GM12878 (cell line): ENCODE measurements at regions not wholly inside any gene's neighbourhood (a gene's known extent, or its start where the extent isn't known, plus 50 kb on each side); places are given as distances from the start of the nearest gene placed in this dataset.

Experiments
- ATAC-seq: fragments of 200-7000 bp; cut with Tn5 transposase; 3 replicates; pipeline ENCODE4 v1.9.1; 2020; ENCODE audit warnings: mild to moderate bottlenecking, moderate library complexity
- BruUV-seq: library from RNA; stranded (reverse); fragments of 400-500 nt; replicated peaks from 2 replicates; lab custom pipeline; 2021; lab: Mats Ljungman, UMichigan
- CTCF ChIA-PET: fragments of 300-600 bp; sonication (Branson Sonifier 250); formaldehyde crosslinking; extraction: SDS; loops from one replicate; lab custom pipeline; 2021; ENCODE audit warnings: inconsistent platforms; lab: Yijun Ruan, JAX
- POLR2A ChIA-PET: fragments of 350-600 bp; formaldehyde crosslinking; extraction: SDS; loops from one replicate; lab custom pipeline; 2021; ENCODE audit warnings: inconsistent platforms; lab: Charles Lee
- RAD21 ChIA-PET: fragments of 300-600 bp; sonication (Branson Sonifier 250); formaldehyde crosslinking; loops from one replicate; lab custom pipeline; 2023; ENCODE audit warnings: antibody characterized with exemption; ENCODE audit not compliant: unreplicated experiment; lab: Charles Lee
- SMC1A ChIA-PET: fragments of 300-600 bp; sonication (Branson Sonifier 250); formaldehyde crosslinking; loops from one replicate; lab custom pipeline; 2023; ENCODE audit not compliant: unreplicated experiment, uncharacterized antibody; lab: Charles Lee
- DNase-seq: peaks from one replicate; pipeline ENCODE4 v3.0.0-alpha.2; 2011; ENCODE audit warnings: low read depth, low spot score
- FAIRE-seq: peaks from 3 replicates; lab custom pipeline; 2011; peaks lifted over from hg19 to GRCh38; lab: Jason Lieb, UNC
- H2AFZ ChIP-seq: 2 replicates; pipeline ENCODE4 v1.6.0; 2011; ENCODE audit warnings: low read depth, low read length, control low read depth; ENCODE audit not compliant: control insufficient read depth
- H3K27ac ChIP-seq: 2 replicates; pipeline ENCODE4 v1.5.1; 2011; ENCODE audit warnings: control low read depth; ENCODE audit not compliant: control insufficient read depth, insufficient read depth
- H3K27me3 ChIP-seq, 2 experiments: replicated peaks in 1 of 2; 2 replicates each; pipeline versions ENCODE4 v1.6.0 to v1.6.1; 2011; ENCODE audit warnings: low read length in 1 of 2; ENCODE audit not compliant: control insufficient read depth in 2 of 2, insufficient read depth in 2 of 2
- H3K36me3 ChIP-seq, 2 experiments: 2 replicates each; pipeline ENCODE4 v1.5.1; 2011; ENCODE audit warnings: low read length in 1 of 2; ENCODE audit not compliant: control insufficient read depth in 2 of 2, insufficient read depth in 2 of 2
- H3K4me1 ChIP-seq: 2 replicates; pipeline ENCODE4 v1.6.1; 2011; ENCODE audit warnings: mild to moderate bottlenecking, low read length, moderate library complexity, mixed read lengths; ENCODE audit not compliant: control insufficient read depth, insufficient read depth
- H3K4me2 ChIP-seq: 2 replicates; pipeline ENCODE4 v1.6.0; 2011; ENCODE audit warnings: control low read depth; ENCODE audit not compliant: control insufficient read depth, insufficient read depth
- H3K4me3 ChIP-seq: fragments of 200-600 bp; sonication (generic); 2 replicates; pipeline ENCODE4 v1.5.1; 2016
- H3K79me2 ChIP-seq: 2 replicates; pipeline ENCODE4 v1.6.0; 2011; ENCODE audit warnings: low read length; ENCODE audit not compliant: control insufficient read depth, insufficient read depth
- H3K9ac ChIP-seq: 2 replicates; pipeline ENCODE4 v1.8.0; 2011; ENCODE audit warnings: low read length, control low read depth, mixed read lengths; ENCODE audit not compliant: control insufficient read depth, insufficient read depth
- H3K9me3 ChIP-seq: replicated peaks from 3 replicates; pipeline ENCODE4 v1.5.1; 2011; ENCODE audit warnings: mild to moderate bottlenecking, low read length; ENCODE audit not compliant: control insufficient read depth, insufficient read depth
- H4K20me1 ChIP-seq: 2 replicates; pipeline ENCODE4 v1.6.0; 2011; ENCODE audit not compliant: control insufficient read depth, insufficient read depth
- CBFB ChIP-seq: IDR thresholded peaks from 2 replicates; pipeline ENCODE4 v1.6.1; 2016; ENCODE audit warnings: antibody characterized with exemption, low read depth
- EZH2 ChIP-seq: IDR thresholded peaks from 2 replicates; pipeline ENCODE4 v1.6.1; 2012; ENCODE audit warnings: low read depth, mild to moderate bottlenecking, control low read depth, inconsistent platforms, low read length, borderline replicate concordance; ENCODE audit not compliant: control insufficient read depth
- NR2F1 ChIP-seq: fragments of 450-650 bp; conservative IDR thresholded peaks from 2 replicates; pipeline ENCODE4 v1.6.1; 2017; ENCODE audit warnings: mild to moderate bottlenecking
- POU2F2 ChIP-seq: IDR thresholded peaks from 3 replicates; pipeline ENCODE4 v1.6.1; 2011; ENCODE audit warnings: low read depth, mild to moderate bottlenecking, low read length, borderline replicate concordance
- TBL1XR1 ChIP-seq: IDR thresholded peaks from 2 replicates; pipeline ENCODE4 v1.6.1; 2012; ENCODE audit warnings: low read depth, low read length, improper control_type of control experiment
- USF1 ChIP-seq: IDR thresholded peaks from 2 replicates; pipeline ENCODE4 v1.6.1; 2011; ENCODE audit warnings: borderline replicate concordance, low read depth, mild to moderate bottlenecking, moderate library complexity, mixed read lengths, low read length; ENCODE audit not compliant: insufficient read depth; ENCODE audit errors: extremely low read length
- ZBED1 ChIP-seq: IDR thresholded peaks from 2 replicates; pipeline ENCODE4 v1.6.1; 2016; ENCODE audit warnings: borderline replicate concordance
- ZBTB40 ChIP-seq: fragments of 450-650 bp; IDR thresholded peaks from 2 replicates; pipeline ENCODE4 v1.6.1; 2016; ENCODE audit warnings: mild to moderate bottlenecking, moderate library complexity, borderline replicate concordance
- ZNF274 ChIP-seq: IDR thresholded peaks from one replicate; pipeline ENCODE4 v1.8.0; 2011; ENCODE audit not compliant: insufficient read length, insufficient read depth
- WGBS: methylation state at CpG from one replicate; pipeline ENCODE4 v1.1.6; 2016; ENCODE audit warnings: low lambda C conversion rate; ENCODE audit not compliant: insufficient replicate concordance, insufficient coverage; ENCODE audit errors: missing lambda C conversion rate; 5-methylcytosine and 5-hydroxymethylcytosine counted together
- in situ Hi-C: fragments of 300-500 bp; cut with MboI; formaldehyde crosslinking; loops from 9 replicates; pipeline ENCODE4 v1.14.3; 2018; ENCODE audit warnings: mixed read lengths
- intact Hi-C: fragments of 100-400 bp; cut with micrococcal nuclease; formaldehyde crosslinking; loops from one replicate; pipeline ENCODE4 v1.14.2; 2022; ENCODE audit not compliant: unreplicated experiment
- TF ChIP-seq, protein P1 (sequence below): IDR thresholded peaks from 2 replicates; pipeline ENCODE4 v1.6.1; 2011; ENCODE audit warnings: borderline replicate concordance, low read depth, mild to moderate bottlenecking, moderate library complexity, low read length; ENCODE audit not compliant: insufficient read depth, poor library complexity, severe bottlenecking

DNA sequence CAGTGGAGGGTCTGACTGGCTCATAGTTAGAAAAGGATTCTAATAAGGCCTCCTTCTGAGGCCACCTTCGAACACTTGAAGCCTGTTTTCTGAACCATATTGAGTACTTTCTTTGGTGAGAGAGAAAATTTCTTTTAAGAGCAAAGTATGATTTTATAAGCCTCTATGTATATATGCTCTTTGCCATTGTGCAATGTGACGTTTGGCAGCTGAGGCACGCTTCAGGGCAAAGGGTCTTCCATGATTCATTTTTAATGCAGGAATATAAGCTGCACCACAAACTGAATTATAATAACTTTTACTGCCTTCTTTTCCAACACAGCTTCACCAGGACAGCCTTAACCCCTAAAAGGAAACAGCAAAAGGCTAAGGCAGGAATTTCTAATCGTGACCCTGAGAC, 154.4 kb downstream of the TTLL2 start:
- Histone ChIP-seq H3K9me3 (no peaks in the 10 kb centered on the region), H3K4me3 (no peak overlapping the region), H2AFZ (no peak overlapping the region)
- DNase-seq = no peak
- ChIA-PET SMC1A (no interaction called here), POLR2A (no interaction called here)
- TF ChIP-seq POU2F2 (no peak), ZNF274 (no peak)
- TF ChIP-seq, all 136 proteins: peak for 0
- in situ Hi-C loops (no loop called here), intact Hi-C loops (no loop called here)
- CTCF ChIA-PET = no interaction called here
- Histone ChIP-seq H4K20me1 (no peaks in the 10 kb centered on the region), H3K9ac (no peak overlapping the region), H3K27ac (no peak overlapping the region), H3K27me3 (no peaks in the 10 kb centered on the region; a peak in 1 of 4 replicates), H3K4me1 (no peaks in the 10 kb centered on the region), H3K79me2 (no peaks in the 10 kb centered on the region), H3K4me2 (no peak overlapping the region), H3K36me3 (no peaks in the 10 kb centered on the region)
- ATAC-seq (no peak), FAIRE-seq (no peak)
- WGBS = 13% methylated on average over 4 of the region's 4 CpGs
- BruUV-seq = no TSS peak
- RAD21 ChIA-PET = no interaction called here

GRCh38 chr6:167479901-167480648, 155.2 kb downstream of the TTLL2 start:
- no TSS peak for BruUV-seq
- no peak overlapping the region for H3K9ac ChIP-seq
- ChIA-PET POLR2A (no interaction called here), SMC1A (no interaction called here), CTCF (interaction anchor here (0.9 kb wide), 1 partner anchor 419 kb away, joined by 3 read pairs; no protein-coding TSS in a partner anchor), RAD21 (no interaction called here)
- intact Hi-C loops = loop anchor here (10.0 kb wide), 1 partner anchor 415 kb away; no protein-coding TSS in a partner anchor
- FAIRE-seq = no peak
- DNase-seq = no peak
- no peaks in the 10 kb centered on the region for H3K79me2 ChIP-seq
- no peak overlapping the region for H3K4me3 ChIP-seq
- WGBS = 9% methylated on average over 8 of the region's 8 CpGs
- H3K36me3 ChIP-seq = no peaks in the 10 kb centered on the region
- no peaks in the 10 kb centered on the region for H3K4me1 ChIP-seq
- no peak overlapping the region for H2AFZ ChIP-seq
- H3K4me2 ChIP-seq = no peak overlapping the region
- ATAC-seq = no peak
- in situ Hi-C loops = no loop called here
- no peak overlapping the region for H3K27ac ChIP-seq
- H3K9me3 ChIP-seq = no peaks in the 10 kb centered on the region
- no peaks in the 10 kb centered on the region; a peak in 1 of 4 replicates for H3K27me3 ChIP-seq
- H4K20me1 ChIP-seq = no peaks in the 10 kb centered on the region
- TF ChIP-seq ZBED1 (no peak), USF1 (no peak), EZH2 (no peak), TBL1XR1 (no peak), NR2F1 (no peak), ZBTB40 (no peak), CBFB (no peak)
- TF ChIP-seq, protein P1, sequence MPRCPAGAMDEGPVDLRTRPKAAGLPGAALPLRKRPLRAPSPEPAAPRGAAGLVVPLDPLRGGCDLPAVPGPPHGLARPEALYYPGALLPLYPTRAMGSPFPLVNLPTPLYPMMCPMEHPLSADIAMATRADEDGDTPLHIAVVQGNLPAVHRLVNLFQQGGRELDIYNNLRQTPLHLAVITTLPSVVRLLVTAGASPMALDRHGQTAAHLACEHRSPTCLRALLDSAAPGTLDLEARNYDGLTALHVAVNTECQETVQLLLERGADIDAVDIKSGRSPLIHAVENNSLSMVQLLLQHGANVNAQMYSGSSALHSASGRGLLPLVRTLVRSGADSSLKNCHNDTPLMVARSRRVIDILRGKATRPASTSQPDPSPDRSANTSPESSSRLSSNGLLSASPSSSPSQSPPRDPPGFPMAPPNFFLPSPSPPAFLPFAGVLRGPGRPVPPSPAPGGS = no peak
